ENCODE measurements at regions not wholly inside any gene's neighbourhood (a gene's known extent, or its start where the extent isn't known, plus 50 kb on each side); places are given as distances from the start of the nearest gene placed in this dataset.

- no peak overlapping the region for H3K4me3 ChIP-seq (ENCODE audit: control insufficient read depth, low read depth, low read length)
- DNase-seq (ENCODE audit: low read depth): peak; percentile 42
- TF ChIP-seq CTCF (conservative IDR thresholded peaks at IDR 0.05; ENCODE audit: control insufficient read depth, insufficient read depth, low read depth, low read length): no peak
These were observed 170.9 kb downstream of the CLCN4 start for GRCh38 chrX:10327651-10328050.

- no peak overlapping the region for H3K4me3 ChIP-seq (ENCODE audit: control insufficient read depth, low read depth, low read length)
- DNase-seq (ENCODE audit: low read depth): no peak
- no peak for TF ChIP-seq CTCF (conservative IDR thresholded peaks at IDR 0.05; ENCODE audit: control insufficient read depth, insufficient read depth, low read depth, low read length)
These were observed 173.2 kb downstream of the CLCN4 start for GRCh38 chrX:10329984-10330383.

- H3K4me3 ChIP-seq (ENCODE audit: control insufficient read depth, low read depth, low read length): no peak overlapping the region
- TF ChIP-seq CTCF (conservative IDR thresholded peaks at IDR 0.05; ENCODE audit: control insufficient read depth, insufficient read depth, low read depth, low read length): no peak
- DNase-seq (ENCODE audit: low read depth): peak; percentile 10
These were observed 184.5 kb downstream of the CLCN4 start for GRCh38 chrX:10341309-10341708.

- DNase-seq (ENCODE audit: low read depth): no peak
- H3K4me3 ChIP-seq (ENCODE audit: control insufficient read depth, low read depth, low read length): no peak overlapping the region
- no peak for TF ChIP-seq CTCF (conservative IDR thresholded peaks at IDR 0.05; ENCODE audit: control insufficient read depth, insufficient read depth, low read depth, low read length)
These were observed 193.4 kb downstream of the CLCN4 start for GRCh38 chrX:10350221-10350620.

- peak; percentile 85 for DNase-seq (ENCODE audit: low read depth)
- no peak overlapping the region for H3K4me3 ChIP-seq (ENCODE audit: control insufficient read depth, low read depth, low read length)
- no peak for TF ChIP-seq CTCF (conservative IDR thresholded peaks at IDR 0.05; ENCODE audit: control insufficient read depth, insufficient read depth, low read depth, low read length)
These were observed 194.2 kb downstream of the CLCN4 start for GRCh38 chrX:10350981-10351380.

- H3K4me3 ChIP-seq (ENCODE audit: control insufficient read depth, low read depth, low read length): no peak overlapping the region
- TF ChIP-seq CTCF (conservative IDR thresholded peaks at IDR 0.05; ENCODE audit: control insufficient read depth, insufficient read depth, low read depth, low read length): no peak
- peak; percentile 12 for DNase-seq (ENCODE audit: low read depth)
These were observed 195.8 kb downstream of the CLCN4 start for GRCh38 chrX:10352536-10352935.

- no peak overlapping the region for H3K4me3 ChIP-seq (ENCODE audit: control insufficient read depth, low read depth, low read length)
- no peak for TF ChIP-seq CTCF (conservative IDR thresholded peaks at IDR 0.05; ENCODE audit: control insufficient read depth, insufficient read depth, low read depth, low read length)
- DNase-seq (ENCODE audit: low read depth): peak; percentile 68
These were observed 200.2 kb downstream of the CLCN4 start for GRCh38 chrX:10356979-10357378.
